GM12878 (cell line): ENCODE measurements at regions not wholly inside any gene's neighbourhood (a gene's known extent, or its start where the extent isn't known, plus 50 kb on each side); places are given as distances from the start of the nearest gene placed in this dataset.
A peak's percentile ranks its signal among the peaks of the same experiment; 100 is the strongest.

Source experiments
- ATAC-seq: fragments of 200-7000 bp; cut with Tn5 transposase; 3 replicates; pipeline ENCODE4 v1.9.1; 2020; ENCODE audit warnings: mild to moderate bottlenecking, moderate library complexity
- BruUV-seq: library from RNA; stranded (reverse); fragments of 400-500 nt; replicated peaks from 2 replicates; lab custom pipeline; 2021; lab: Mats Ljungman, UMichigan
- CTCF ChIA-PET: fragments of 300-600 bp; sonication (Branson Sonifier 250); formaldehyde crosslinking; extraction: SDS; loops from one replicate; lab custom pipeline; 2021; ENCODE audit warnings: inconsistent platforms; lab: Yijun Ruan, JAX
- POLR2A ChIA-PET: fragments of 350-600 bp; formaldehyde crosslinking; extraction: SDS; loops from one replicate; lab custom pipeline; 2021; ENCODE audit warnings: inconsistent platforms; lab: Charles Lee
- RAD21 ChIA-PET: fragments of 300-600 bp; sonication (Branson Sonifier 250); formaldehyde crosslinking; loops from one replicate; lab custom pipeline; 2023; ENCODE audit warnings: antibody characterized with exemption; ENCODE audit not compliant: unreplicated experiment; lab: Charles Lee
- SMC1A ChIA-PET: fragments of 300-600 bp; sonication (Branson Sonifier 250); formaldehyde crosslinking; loops from one replicate; lab custom pipeline; 2023; ENCODE audit not compliant: unreplicated experiment, uncharacterized antibody; lab: Charles Lee
- DNase-seq: peaks from one replicate; pipeline ENCODE4 v3.0.0-alpha.2; 2011; ENCODE audit warnings: low read depth, low spot score
- FAIRE-seq: peaks from 3 replicates; lab custom pipeline; 2011; peaks lifted over from hg19 to GRCh38; lab: Jason Lieb, UNC
- H2AFZ ChIP-seq: 2 replicates; pipeline ENCODE4 v1.6.0; 2011; ENCODE audit warnings: low read depth, low read length, control low read depth; ENCODE audit not compliant: control insufficient read depth
- H3K27ac ChIP-seq: 2 replicates; pipeline ENCODE4 v1.5.1; 2011; ENCODE audit warnings: control low read depth; ENCODE audit not compliant: control insufficient read depth, insufficient read depth
- H3K27me3 ChIP-seq, 2 experiments: replicated peaks in 1 of 2; 2 replicates each; pipeline versions ENCODE4 v1.6.0 to v1.6.1; 2011; ENCODE audit warnings: low read length in 1 of 2; ENCODE audit not compliant: control insufficient read depth in 2 of 2, insufficient read depth in 2 of 2
- H3K36me3 ChIP-seq, 2 experiments: 2 replicates each; pipeline ENCODE4 v1.5.1; 2011; ENCODE audit warnings: low read length in 1 of 2; ENCODE audit not compliant: control insufficient read depth in 2 of 2, insufficient read depth in 2 of 2
- H3K4me1 ChIP-seq: 2 replicates; pipeline ENCODE4 v1.6.1; 2011; ENCODE audit warnings: mild to moderate bottlenecking, low read length, moderate library complexity, mixed read lengths; ENCODE audit not compliant: control insufficient read depth, insufficient read depth
- H3K4me2 ChIP-seq: 2 replicates; pipeline ENCODE4 v1.6.0; 2011; ENCODE audit warnings: control low read depth; ENCODE audit not compliant: control insufficient read depth, insufficient read depth
- H3K4me3 ChIP-seq: fragments of 200-600 bp; sonication (generic); 2 replicates; pipeline ENCODE4 v1.5.1; 2016
- H3K79me2 ChIP-seq: 2 replicates; pipeline ENCODE4 v1.6.0; 2011; ENCODE audit warnings: low read length; ENCODE audit not compliant: control insufficient read depth, insufficient read depth
- H3K9ac ChIP-seq: 2 replicates; pipeline ENCODE4 v1.8.0; 2011; ENCODE audit warnings: low read length, control low read depth, mixed read lengths; ENCODE audit not compliant: control insufficient read depth, insufficient read depth
- H3K9me3 ChIP-seq: replicated peaks from 3 replicates; pipeline ENCODE4 v1.5.1; 2011; ENCODE audit warnings: mild to moderate bottlenecking, low read length; ENCODE audit not compliant: control insufficient read depth, insufficient read depth
- H4K20me1 ChIP-seq: 2 replicates; pipeline ENCODE4 v1.6.0; 2011; ENCODE audit not compliant: control insufficient read depth, insufficient read depth
- CTCF ChIP-seq, 3 experiments: IDR thresholded peaks in 2 of 3; conservative IDR thresholded peaks in 1 of 3; 2 replicates each; pipeline ENCODE4 v1.5.1; 2011; ENCODE audit warnings: low read depth in 3 of 3, low read length in 3 of 3, mild to moderate bottlenecking in 3 of 3, control low read depth in 2 of 3, moderate library complexity in 2 of 3, inconsistent platforms in 1 of 3, mixed read lengths in 1 of 3; ENCODE audit not compliant: control insufficient read depth in 2 of 3, insufficient read depth in 1 of 3; ENCODE audit errors: extremely low read depth in 1 of 3
- E2F8 ChIP-seq: fragments of 450-650 bp; IDR thresholded peaks from 2 replicates; pipeline ENCODE4 v1.6.1; 2018; ENCODE audit warnings: mild to moderate bottlenecking, low read depth, moderate library complexity; ENCODE audit not compliant: partially characterized antibody
- WGBS: methylation state at CpG from one replicate; pipeline ENCODE4 v1.1.6; 2016; ENCODE audit warnings: low lambda C conversion rate; ENCODE audit not compliant: insufficient replicate concordance, insufficient coverage; ENCODE audit errors: missing lambda C conversion rate; 5-methylcytosine and 5-hydroxymethylcytosine counted together
- in situ Hi-C: fragments of 300-500 bp; cut with MboI; formaldehyde crosslinking; loops from 9 replicates; pipeline ENCODE4 v1.14.3; 2018; ENCODE audit warnings: mixed read lengths
- intact Hi-C: fragments of 100-400 bp; cut with micrococcal nuclease; formaldehyde crosslinking; loops from one replicate; pipeline ENCODE4 v1.14.2; 2022; ENCODE audit not compliant: unreplicated experiment

- WGBS: 21% methylated on average over 5 of the region's 5 CpGs
- Histone ChIP-seq H3K27ac (no peak overlapping the region), H3K79me2 (no peaks in the 10 kb centered on the region), H3K4me3 (no peak overlapping the region), H3K36me3 (no peaks in the 10 kb centered on the region), H3K4me2 (no peak overlapping the region), H3K9ac (no peak overlapping the region), H4K20me1 (no peaks in the 10 kb centered on the region), H3K27me3 (no peaks in the 10 kb centered on the region), H3K9me3 (no peaks in the 10 kb centered on the region; the same call in 2 of the 3 replicates), H2AFZ (no peak overlapping the region), H3K4me1 (no peaks in the 10 kb centered on the region)
- ChIA-PET CTCF (interaction anchor here (2.5 kb wide), 1 partner anchor 95 kb away, joined by 11 read pairs; no protein-coding TSS in a partner anchor), POLR2A (no interaction called here), RAD21 (interaction anchor here (1.2 to 1.9 kb wide), 4 partner anchors 27 to 118 kb away, joined by 3 to 9 read pairs (median 6); no protein-coding TSS in a partner anchor), SMC1A (interaction anchor here (0.8 to 1.7 kb wide), 7 partner anchors 8 to 104 kb away, joined by 3 to 6 read pairs (median 5); no protein-coding TSS in a partner anchor)
- FAIRE-seq: no peak
- ATAC-seq: peak; percentile 45
- in situ Hi-C loops: no loop called here
- no TSS peak for BruUV-seq
- no peak for DNase-seq
- TF ChIP-seq E2F8 (no peak), CTCF (IDR thresholded peaks at IDR 0.05 in 2 of 3, conservative IDR thresholded peaks at IDR 0.05 in 1 of 3; ENCODE audit: control insufficient read depth in 2 of 3, extremely low read depth in 1 of 3, insufficient read depth in 1 of 3, low read depth in 3 of 3, low read length in 3 of 3) (peak in 1 of 3 experiments; percentile 28; a peak in 2 of 6 replicates)
- intact Hi-C loops: loop anchor here (10.0 kb wide), 1 partner anchor 96 kb away; no protein-coding TSS in a partner anchor
Measured at GRCh38 chr20:39778847-39779604, 816.9 kb downstream of the DHX35 start.
